B cell (primary cell): ENCODE measurements at regions not wholly inside any gene's neighbourhood (a gene's known extent, or its start where the extent isn't known, plus 50 kb on each side); places are given as distances from the start of the nearest gene placed in this dataset.

Source experiments
- CTCF ChIP-seq: fragments of 200-600 bp; IDR thresholded peaks from one replicate; pipeline ENCODE4 v1.8.0; 2022; ENCODE audit warnings: antibody characterized with exemption, mild to moderate bottlenecking
- EZH2 ChIP-seq: IDR thresholded peaks from 2 replicates; pipeline ENCODE4 v1.6.1; 2012; ENCODE audit warnings: borderline replicate concordance, low read depth, mild to moderate bottlenecking, moderate library complexity, low read length; ENCODE audit not compliant: insufficient read depth, poor library complexity, severe bottlenecking

DNA sequence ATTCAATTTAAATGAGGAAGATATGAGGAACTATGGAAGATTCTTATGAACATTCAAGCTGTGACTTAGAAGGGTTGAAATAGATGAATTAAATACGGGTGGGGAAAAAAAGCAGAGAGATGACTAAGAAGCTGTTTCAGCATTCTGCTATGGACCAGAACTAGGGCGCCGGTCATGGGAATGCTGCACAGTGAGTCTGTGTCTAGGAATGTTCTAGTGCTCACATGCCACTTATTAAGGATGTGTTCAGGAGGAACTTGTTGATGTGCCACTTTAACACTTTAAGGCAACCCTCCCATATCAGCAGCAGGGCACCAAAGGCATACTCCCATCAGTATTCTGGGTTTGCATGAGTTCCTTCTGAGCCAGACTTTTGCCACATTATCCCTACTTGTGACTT is 152.1 kb downstream of the POSTN start:
- TF ChIP-seq CTCF (no peak), EZH2 (no peak)
